ENCODE measurements at regions not wholly inside any gene's neighbourhood (a gene's known extent, or its start where the extent isn't known, plus 50 kb on each side); places are given as distances from the start of the nearest gene placed in this dataset.

DNA sequence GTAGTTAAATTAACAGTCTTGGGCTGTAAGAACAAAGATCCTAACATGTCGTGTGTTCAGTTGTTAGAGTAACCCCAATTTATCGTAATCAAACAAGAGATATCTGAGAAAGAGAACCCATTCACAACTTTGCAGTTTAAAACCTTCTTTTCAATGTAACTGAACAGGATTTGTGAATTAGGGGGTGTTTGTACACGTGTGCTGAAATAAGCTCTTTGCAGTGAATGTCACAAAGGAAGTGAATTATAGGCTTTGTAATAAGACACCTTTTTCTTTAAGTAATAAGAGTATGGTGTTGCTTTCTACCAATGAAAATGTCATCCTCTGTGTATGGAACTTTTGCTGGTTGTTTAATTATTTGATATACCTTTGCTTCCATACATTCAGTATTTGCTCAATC lies 114.0 kb downstream of the ALX1 start:
- DNase-seq (ENCODE audit: low read depth): no peak
- H3K4me3 ChIP-seq (ENCODE audit: low read depth, low read length): no peak overlapping the region
- TF ChIP-seq, protein P1, sequence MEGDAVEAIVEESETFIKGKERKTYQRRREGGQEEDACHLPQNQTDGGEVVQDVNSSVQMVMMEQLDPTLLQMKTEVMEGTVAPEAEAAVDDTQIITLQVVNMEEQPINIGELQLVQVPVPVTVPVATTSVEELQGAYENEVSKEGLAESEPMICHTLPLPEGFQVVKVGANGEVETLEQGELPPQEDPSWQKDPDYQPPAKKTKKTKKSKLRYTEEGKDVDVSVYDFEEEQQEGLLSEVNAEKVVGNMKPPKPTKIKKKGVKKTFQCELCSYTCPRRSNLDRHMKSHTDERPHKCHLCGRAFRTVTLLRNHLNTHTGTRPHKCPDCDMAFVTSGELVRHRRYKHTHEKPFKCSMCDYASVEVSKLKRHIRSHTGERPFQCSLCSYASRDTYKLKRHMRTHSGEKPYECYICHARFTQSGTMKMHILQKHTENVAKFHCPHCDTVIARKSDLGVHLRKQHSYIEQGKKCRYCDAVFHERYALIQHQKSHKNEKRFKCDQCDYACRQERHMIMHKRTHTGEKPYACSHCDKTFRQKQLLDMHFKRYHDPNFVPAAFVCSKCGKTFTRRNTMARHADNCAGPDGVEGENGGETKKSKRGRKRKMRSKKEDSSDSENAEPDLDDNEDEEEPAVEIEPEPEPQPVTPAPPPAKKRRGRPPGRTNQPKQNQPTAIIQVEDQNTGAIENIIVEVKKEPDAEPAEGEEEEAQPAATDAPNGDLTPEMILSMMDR (IDR thresholded peaks at IDR 0.05; ENCODE audit: insufficient read depth, low read length): no peak

DNA sequence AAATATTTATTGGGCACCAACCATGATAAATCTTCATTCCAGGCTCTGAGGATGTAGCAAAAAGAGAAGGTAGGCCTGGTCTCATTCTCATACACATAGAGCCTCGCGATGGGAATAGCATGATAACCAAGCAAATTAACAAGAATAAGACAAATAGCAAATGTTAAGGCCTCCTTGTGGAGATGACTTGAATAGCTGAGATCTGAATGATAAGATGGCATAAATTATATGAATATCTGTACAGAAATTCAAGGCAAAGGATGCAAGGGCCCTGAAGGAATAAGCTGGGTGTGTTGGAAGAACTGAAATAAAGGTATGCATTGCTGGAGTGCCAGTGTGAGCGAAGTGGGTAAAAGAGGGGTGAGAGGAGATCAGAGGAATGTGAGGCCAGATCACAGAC lies 114.8 kb downstream of the ALX1 start:
- H3K4me3 ChIP-seq (ENCODE audit: low read depth, low read length): no peak overlapping the region
- TF ChIP-seq, protein P1 (IDR thresholded peaks at IDR 0.05; ENCODE audit: insufficient read depth, low read length): no peak
- DNase-seq (ENCODE audit: low read depth): no peak

DNA sequence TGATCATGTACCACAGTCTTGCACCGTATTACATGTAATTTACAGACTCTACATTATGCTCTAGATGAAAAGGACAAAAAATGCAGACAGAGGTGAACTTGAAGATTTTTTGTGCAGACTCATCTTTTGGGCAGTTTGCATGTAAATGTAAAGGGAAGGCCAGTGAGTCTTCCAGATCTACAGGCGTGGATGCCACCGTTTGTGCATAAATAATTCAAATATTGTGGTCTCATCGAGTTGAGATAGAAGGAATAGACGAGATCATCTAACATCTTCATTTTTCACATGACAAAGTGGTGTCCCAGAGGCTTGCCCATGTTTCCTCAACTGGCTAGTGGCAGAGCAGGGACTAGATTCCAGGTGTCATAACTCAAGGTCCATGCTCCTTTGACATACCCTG lies 125.2 kb downstream of the ALX1 start:
- no peak overlapping the region for H3K4me3 ChIP-seq (ENCODE audit: low read depth, low read length)
- TF ChIP-seq, protein P1 (IDR thresholded peaks at IDR 0.05; ENCODE audit: insufficient read depth, low read length): no peak
- DNase-seq (ENCODE audit: low read depth): no peak

DNA sequence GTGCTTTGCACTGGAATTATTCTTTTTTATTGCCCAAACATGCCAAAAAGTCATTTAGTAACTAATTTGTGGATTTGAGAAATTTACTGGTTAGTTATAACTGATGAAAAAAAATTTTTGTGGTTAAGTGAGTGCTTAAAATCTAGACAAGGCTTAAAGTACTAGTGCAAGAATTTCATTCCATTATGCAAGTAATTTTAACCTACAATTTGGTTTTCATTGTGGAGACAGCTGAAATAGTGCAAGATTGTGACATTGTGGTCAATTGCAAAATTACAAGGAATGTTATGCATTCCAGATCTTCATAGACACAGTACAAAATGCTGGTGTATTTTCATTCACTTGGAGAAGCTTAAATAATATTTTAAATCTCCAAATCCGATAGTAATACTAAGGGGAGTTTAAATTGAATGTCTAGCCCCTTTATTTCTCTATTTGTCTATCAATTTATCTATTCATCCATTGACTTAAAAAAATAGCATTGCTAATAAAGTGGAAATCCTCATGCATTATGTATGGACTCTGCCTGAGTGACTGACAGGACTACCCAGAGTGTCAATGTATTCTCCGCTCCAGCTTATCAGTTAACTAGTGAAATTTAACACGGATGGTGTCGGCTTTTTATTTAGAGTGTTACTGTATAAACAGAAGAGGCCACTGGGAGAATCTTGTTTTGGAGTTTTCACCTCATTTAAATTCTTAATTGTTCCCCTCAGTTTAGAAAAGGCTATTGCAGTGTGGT lies 125.9 kb downstream of the ALX1 start:
- TF ChIP-seq, protein P1 (IDR thresholded peaks at IDR 0.05; ENCODE audit: insufficient read depth, low read length): no peak
- DNase-seq (ENCODE audit: low read depth): peak; percentile 76
- H3K4me3 ChIP-seq (ENCODE audit: low read depth, low read length): no peak overlapping the region

DNA sequence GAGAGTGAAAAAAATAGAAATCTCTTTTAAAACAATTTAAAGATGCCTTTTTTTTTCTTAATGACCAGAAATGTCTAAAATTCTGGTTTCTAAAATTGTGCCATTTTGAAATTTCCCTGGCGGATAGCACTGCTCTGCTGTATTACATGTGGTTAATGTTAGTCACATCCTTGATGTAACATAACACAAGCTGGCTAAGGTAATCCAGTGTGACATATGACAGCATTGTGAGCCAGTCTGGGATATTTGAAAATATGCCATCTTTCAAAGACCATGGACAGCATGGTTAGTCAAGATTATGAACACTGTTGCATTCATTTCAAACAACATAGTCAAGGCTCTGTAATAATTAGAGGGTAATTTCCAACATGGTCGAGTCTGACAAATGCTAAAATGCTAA lies 133.2 kb downstream of the ALX1 start:
- H3K4me3 ChIP-seq (ENCODE audit: low read depth, low read length): no peak overlapping the region
- no peak for DNase-seq (ENCODE audit: low read depth)
- TF ChIP-seq, protein P1 (IDR thresholded peaks at IDR 0.05; ENCODE audit: insufficient read depth, low read length): no peak

DNA sequence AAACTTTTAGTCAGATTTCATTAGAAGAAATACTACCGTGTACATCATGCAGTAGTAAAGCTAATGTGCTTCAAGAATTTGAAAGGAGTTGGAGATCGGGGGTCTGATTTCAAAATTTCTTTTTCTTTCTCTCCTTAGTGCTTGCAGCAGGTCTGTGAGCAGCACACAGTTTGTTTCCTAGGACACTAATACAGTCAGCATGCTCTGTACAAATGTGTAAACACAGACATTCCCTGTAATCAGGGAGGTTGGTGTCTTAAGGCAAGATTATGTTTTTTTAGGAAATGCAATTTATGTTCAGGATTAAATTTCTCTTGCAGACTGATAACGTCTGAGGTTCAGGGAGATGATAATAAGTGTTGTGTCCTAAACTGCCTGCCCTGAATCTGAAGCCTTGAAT lies 142.7 kb downstream of the ALX1 start:
- TF ChIP-seq, protein P1 (IDR thresholded peaks at IDR 0.05; ENCODE audit: insufficient read depth, low read length): no peak
- no peak for DNase-seq (ENCODE audit: low read depth)

DNA sequence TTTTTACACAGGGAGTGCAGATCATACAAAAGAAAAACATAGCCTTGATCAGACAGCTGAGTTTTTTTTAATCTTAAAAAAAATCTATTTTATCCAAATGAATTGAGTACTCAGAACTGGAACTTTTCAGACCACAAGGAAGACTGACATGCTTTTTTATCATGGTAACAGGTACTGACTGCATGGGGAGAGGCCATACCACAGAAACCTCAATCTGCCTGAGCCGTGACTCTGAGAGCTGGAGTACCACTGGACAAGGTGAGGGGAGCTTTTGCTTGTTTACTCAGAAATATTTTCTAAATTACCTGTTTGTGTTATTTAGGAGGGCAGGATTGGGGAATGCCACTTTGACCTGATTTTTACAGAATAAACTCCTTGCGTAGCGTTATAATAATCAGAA lies 143.9 kb downstream of the ALX1 start:
- H3K4me3 ChIP-seq (ENCODE audit: low read depth, low read length): no peak overlapping the region
- TF ChIP-seq, protein P1 (IDR thresholded peaks at IDR 0.05; ENCODE audit: insufficient read depth, low read length): no peak

More for the DNA sequence above, 142.7 kb downstream of the ALX1 start:
- H3K4me3 ChIP-seq (ENCODE audit: low read depth, low read length): no peak overlapping the region

More for the DNA sequence above, 143.9 kb downstream of the ALX1 start:
- DNase-seq (ENCODE audit: low read depth): no peak
